CD4-positive, alpha-beta T cell treated with Interferon gamma for 1 hour (primary cell): ENCODE measurements at regions not wholly inside any gene's neighbourhood (a gene's known extent, or its start where the extent isn't known, plus 50 kb on each side); places are given as distances from the start of the nearest gene placed in this dataset.
"Not testable (repeated sequence)": the region's sequence is repeated elsewhere in the genome, so short reads cannot be mapped to it uniquely, and the experiment has no call there.

Experiments used
- DNase-seq: peaks from one replicate; pipeline ENCODE4 v3.0.0-alpha.2; 2020

DNA sequence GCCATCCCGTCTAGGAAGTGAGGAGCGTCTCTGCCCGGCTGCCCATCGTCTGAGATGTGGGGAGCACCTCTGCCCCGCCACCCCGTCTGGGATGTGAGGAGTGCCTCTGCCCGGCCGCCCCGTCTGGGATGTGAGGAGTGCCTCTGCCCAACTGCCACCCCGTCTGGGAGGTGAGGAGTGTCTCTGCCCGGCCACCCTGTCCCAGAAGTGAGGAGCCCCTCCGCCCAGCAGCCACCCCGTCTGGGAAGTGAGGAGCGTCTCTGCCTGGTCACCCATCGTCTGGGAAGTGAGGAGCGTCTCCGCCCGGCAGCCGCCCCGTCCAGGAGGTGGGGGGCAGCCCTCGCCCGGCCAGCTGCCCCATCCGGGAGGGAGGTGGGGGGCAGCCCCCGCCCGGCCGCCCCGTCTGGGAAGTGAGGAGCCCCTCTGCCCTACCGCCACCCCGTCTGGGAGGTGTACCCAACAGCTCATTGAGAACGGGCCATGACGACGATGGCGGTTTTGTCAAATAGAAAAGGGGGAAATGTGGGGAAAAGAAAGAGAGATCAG lies 474.9 kb downstream of the IRS2 start:
- not testable (repeated sequence) for DNase-seq

DNA sequence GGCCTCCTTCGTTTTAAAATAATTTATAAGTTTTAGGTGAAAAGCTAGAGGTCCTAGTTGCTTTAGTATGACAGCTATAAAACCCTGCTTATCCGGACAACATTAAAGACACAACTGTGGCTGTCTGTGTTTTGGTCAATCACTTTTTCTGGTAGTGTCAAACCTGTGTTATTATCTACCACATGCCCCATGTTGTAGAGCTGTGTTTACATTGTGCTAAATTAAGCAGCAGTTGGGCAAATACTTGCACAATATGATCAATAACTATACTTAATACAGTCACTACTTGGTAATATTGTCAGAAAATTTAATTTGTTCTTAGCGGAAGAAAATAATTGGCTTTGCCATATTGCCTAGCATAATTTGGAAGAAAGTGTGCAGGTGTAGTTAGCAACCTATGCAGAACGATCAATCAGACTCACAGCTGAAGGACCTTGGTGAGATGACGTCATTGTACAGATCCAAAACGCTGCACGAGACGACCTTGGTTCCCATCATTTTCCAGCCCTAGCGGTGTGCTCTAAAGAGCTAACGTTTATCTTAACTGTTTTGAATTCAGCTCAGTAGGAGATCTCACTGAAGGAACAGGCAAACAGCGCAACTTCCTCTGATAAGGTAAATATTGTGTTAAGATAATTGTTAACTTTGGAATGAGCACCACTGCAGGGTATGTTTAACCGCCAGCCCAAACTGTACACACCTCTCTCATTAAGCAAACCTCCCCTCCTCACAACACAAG lies 476.6 kb downstream of the IRS2 start:
- DNase-seq: no peak

DNA sequence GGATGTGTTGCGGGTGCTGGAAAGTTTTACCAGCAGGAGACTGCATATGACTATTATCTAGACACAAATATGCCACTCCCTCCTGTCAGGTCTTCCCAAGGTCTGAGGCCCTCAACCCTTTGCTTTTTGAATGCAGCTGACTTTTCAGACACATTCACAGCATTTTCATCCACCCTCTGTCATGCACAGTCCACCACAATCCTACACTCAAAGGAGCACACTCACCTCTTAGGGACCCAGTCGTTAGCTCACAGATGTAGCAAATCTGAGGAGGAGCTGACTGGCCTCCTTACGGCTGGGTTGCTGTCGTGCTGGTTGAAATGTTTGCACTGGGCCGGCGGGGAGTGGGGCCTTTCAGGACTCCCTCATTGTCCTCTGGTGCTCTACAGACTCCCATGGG lies 479.4 kb downstream of the IRS2 start:
- no peak for DNase-seq

DNA sequence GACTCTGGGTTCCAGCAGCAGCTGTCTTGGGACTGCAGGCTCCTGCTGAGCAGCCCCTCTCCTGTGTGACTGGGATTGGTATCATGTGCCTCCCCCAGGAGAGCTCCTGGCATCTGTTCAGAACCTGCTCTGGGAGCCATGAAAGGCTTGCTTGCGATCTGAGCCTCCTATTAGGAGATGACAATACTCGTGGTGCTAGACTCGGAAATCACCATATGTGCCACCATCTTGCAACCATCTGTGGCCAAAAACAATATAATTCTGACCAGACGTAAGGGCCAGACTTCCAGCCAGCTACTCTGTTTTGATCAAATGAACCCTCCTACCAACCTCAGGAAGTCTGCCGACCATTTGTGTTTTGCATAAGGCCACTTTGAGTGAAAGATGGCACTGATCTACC lies 484.7 kb downstream of the IRS2 start:
- DNase-seq: no peak

DNA sequence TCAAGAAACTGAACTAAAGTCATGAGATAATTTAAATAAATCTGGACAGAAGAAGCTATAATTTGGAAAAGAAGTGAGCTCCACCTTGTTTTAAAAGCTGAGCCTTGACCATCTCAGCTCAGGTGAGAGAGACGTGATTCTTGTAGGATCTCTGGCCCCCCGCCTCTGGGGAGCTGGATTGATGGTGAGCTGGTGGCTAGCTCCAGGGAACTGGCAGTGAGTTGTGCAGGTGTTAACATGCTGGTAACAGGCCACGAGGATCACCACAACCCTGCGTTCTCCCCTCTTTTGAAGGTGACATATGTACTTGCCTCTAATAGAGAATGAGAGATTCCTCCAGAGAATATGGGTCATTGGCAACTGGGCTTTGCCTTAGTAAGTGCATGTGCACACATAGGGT lies 485.1 kb downstream of the IRS2 start:
- no peak for DNase-seq

DNA sequence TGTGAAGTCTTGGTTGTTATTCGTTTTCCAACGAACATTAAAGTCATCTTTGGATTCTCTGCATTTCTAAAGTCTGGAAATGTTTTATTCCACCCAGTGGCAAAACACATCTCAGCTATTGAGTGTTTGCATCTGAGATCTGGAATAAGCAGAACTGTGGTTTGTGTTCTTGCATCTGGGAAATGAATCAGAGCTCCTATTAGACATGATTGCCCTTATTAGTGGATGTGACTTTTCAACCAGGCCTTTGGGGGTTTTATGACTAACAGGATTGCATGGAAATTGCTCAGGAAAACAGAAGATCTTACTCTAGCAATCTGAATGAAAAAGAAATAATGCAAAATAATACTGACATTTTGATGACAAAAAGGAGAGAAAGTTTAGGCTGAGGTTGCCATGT lies 488.8 kb downstream of the IRS2 start:
- DNase-seq: no peak

DNA sequence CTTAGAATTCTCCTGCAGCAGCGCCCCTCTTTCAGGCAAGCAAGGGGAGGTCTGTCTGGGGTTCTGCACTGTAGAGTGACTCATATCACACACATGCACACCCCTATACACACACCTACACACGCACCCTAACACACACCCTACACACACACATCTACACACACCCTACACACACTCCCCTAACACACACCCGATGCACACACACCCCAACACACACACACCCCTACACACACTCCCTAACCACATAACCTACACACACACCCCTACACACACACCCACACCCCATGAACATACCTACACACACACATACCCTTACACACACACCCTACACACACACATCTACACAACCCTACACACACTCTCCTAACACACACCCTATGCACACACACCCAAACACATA lies 493.2 kb downstream of the IRS2 start:
- DNase-seq: no peak

DNA sequence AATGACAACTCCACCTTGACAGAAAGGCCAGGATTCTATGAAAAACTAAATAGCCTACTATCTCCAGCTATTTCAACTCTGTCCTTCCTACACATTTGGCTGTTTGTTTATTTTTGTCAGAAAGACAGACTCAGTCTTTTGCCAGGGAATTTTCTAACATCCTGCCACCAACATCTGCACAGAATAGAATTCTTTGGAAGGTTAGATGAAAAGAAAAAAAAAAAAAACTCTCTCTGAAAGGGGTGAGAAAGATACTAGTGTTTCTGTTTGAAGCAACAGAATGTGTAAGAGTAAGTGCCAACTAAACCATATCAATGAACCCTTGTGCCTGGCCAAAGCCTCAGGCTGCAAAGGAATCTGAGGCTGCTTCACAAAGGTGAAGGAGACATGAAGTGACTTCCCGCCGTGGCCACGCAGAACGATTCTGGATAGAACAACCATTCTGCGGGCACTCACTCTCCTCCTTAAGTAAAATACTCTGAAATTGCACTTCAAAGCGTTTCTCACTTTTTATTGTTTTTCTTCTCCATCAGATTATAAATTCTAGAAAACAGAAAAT lies 498.2 kb downstream of the IRS2 start:
- DNase-seq: no peak

DNA sequence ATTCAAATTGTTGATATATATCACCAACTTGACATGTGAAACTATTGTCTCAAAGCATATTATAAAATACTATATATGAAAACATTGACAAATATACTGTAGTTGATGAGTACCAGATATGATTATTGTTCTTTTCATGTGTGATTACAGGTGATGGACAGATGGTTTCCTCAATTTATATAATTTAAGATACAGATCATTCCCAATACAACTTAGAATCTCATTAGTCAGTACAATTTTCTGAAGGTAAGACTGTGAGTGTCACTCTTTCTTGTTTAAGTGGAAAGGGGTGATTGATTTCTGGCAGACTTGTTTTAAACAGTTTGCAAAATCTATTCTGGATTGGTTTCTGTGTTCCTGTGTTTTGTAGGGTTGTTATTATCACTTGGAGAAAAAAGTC lies 498.8 kb downstream of the IRS2 start:
- no peak for DNase-seq

DNA sequence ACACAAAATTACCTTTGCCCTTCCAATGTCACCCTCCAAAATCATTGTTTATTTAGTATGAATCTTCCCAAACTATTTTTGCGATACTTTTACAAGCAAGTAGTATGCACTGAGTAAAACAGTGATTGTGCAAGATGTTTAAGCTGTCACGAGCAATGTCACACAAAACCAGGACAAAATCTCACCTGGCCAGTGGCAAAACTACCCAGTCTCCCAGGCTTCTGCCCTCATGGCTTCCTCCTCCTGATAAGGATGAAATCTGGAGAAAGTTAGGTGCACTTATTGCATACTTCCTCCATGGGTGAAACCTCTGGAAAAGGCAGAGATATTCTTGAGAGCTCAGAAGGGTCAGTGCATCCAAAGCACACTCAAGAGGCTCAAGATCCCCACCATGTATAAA lies 500.8 kb downstream of the IRS2 start:
- no peak for DNase-seq

DNA sequence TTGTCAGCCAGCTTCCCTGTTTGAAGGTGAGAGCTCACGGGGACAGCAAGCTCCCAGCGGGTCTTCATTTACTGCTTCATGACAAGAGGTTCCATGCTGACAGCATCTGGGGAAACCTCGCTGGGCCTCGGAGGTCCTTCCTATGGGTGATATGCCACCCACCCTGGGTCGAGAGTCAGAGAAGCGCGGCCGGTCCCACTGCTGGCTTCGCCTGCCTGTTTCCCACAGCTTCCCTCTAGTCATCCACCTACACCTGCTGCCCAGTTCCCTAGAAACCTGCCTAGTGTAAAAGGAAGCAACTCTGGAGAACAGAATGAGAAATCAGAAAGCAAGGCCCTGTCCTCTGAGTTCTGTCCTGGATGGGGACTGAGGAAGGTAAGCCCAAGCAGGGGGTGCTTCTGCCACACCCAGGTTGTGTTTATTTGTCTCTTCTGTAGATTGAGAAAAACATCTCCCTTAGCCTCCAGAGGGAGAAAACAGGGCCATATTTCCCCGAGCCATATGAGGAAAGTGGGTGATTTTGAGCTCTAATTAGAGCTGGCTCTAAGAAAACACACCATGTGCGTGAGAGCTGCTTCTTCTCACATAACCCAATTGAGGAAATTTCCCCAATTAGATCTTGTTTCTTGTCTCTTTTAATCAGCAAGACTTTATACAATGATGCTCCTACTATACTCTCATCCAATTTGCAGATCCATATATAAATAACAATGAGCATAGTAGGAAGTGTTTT lies 504.3 kb downstream of the IRS2 start:
- no peak for DNase-seq

DNA sequence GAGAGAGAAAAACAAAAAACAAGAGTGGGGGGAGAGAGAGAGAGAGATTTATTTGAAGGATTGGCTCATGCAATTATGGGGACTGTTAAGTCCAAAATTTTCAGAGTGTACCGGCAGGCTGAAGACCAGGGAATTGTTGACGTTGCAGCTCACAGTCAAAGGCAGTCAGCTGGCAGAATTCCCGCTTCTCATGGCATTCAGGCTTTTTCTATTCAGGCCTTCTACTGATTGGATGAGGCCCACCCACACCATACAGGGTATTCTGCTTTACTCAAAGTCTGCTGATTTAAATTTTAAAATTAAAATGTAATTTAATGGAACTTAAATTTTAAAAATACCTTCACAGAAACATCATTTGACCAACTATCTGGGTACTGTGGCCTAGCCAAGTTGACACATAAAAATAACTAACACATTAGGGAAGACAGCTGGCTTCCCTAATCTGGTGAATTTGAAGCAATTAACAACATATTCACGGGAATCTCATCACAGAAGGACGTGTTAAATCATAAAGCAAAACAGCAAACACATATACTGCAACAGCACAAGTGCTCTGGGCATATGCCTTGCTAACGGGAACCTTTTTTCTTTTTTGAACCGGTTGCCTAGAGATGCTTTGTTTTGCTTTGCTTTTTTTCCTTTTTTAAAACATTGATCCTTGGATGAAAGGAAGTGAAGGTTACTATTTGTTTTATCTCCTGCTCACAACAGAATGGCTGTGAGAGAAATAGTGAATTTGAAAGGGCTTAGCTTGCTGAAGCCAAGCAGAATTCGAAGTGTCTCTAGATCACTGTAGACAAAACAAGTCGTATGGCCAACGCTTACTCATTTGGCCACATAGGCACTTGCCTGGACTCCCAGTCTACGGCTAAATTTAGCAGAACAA lies 505.1 kb downstream of the IRS2 start:
- no peak for DNase-seq

DNA sequence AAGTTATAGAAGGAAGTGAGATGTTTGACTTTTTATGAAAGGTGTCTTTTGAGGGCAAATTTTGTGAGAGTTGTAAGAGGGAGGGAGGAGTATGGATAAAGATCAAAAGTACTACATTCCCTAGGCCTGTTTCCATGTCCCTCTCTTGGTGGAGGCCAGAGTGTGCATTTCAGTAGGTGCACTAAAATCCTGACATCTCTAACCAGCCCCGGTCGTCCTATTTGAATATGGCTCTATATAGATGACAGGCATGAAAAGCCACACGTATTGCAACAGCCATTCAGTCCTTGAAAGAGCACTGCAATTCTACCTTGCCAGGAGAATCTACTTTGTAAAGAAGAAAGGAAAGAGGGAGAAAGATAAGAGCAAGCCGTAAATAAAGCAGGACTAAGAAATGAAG lies 510.1 kb downstream of the IRS2 start:
- DNase-seq: no peak

DNA sequence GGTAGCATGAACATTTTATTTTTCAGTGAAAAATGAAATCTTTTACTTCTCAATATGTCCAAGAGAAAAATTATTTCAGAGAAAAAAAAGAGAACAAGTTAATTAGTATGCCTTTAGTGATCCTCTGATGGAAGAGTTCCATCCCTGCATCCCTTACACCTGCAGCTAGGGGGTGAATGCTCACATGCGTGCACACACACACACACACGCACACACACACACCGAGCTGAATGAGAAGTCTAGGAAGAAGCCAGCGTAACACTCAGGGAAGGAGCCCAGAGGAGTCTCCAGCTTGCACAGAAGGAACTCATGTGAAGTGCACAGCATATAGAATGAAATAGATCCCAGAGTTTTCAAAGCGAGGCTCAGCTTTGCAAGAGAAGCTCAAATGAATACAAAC lies 510.5 kb downstream of the IRS2 start:
- DNase-seq: no peak

DNA sequence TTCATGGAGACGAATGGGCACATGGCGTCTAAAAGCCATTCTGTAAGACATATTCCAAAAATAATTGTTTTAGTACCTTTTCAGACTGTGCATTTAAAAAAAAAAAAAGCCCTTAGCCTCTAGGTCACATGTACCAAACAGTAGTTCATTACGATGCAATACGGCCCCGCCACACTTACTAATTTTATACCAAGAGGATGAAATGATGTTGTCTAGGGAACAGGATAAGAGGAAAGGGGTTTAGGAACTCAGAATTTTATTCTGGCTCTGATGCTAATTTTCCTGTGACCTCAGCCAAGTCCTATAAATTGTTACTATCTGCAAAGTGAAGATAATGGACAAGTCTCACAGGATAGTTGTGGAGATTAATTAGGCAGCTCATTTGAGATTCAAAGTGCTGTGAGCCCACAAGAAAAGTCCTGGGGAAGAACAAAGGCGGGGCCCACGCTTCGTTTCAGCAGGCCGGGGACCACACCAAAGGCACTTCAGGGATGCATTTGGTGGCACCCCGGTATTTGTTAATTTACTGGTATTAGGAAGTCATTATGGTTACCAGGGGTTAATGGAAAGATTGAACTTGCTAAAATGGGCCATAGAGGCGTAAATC lies 511.1 kb downstream of the IRS2 start:
- no peak for DNase-seq

DNA sequence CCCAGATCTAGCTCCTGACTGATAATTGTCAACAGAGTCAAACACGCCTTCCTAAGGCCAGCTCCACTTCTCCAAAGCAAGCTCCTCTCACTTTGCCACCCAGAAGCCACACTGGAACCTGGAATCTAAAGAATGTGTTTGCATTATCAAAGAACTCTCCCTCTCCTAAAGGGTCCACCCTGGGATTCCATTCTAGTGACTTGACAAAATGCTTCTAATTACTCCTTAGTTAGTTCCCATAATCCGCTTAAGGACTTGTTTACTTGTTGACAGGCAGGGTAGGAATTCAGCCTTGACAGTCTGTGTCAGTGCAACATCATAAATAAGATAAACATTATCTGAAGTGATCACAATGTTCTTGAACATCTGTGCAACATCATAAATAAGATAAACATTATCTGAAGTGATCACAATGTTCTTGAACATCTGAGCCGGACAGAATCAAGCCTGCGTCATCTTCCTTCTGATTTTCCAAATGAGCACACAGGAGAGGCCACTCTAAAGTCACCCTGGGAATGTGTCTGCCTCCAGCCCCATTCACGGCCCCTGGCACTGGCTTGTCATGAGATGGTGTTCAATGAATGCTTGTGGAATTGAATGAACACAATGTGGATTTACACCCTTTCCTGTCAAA lies 512.1 kb downstream of the IRS2 start:
- DNase-seq: no peak

DNA sequence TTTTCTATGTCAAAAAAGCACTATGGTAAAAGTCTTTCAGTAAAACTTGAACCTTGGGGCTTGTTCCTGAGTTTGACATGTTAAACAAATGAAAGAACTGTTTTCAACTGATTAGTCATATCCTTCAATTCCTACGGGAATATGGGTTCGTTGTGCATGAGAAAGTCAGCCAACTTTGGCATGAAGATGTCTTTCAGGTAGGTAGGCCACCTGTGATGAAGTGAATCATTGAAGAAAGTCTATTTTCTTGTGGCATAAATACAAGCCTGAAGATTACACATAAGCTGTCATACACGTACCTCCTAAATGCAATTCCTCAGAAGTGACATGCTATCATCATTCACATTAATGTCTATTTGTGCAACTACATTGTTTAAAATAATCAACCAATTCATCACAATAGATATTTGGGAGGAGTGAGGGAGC lies 513.0 kb downstream of the IRS2 start:
- no peak for DNase-seq

DNA sequence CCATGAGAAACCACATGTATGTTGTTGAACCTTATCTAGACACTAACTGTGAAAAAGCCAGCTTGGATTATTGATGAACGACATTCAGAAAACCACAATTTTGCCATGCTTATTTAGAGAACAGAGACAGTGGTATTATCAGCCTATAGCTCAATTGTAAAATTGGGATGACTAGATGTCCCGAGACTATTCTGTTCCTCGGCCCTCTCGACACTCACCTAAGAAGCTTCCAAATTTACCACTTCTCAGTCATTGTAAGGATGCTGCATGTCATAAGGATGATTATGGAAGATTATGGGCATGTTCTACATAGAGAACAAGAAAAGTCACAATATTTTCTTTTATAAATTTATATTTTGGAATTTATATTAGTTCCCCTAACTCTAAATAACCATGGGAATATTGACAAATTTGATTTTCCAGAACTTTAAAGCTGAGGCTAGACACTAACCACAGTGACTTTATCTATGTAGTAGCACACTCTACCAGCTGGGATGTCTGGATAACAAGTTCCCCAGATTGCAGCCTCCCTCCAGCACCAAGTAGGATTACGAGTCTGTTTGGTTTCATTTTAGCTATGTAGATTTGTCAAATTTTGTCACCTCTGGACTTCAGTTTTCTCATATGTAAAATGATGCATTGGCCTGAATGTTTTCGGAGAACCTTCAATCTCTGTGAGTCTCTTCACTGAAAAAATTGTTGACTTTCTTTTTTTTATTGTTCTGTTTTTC lies 513.6 kb downstream of the IRS2 start:
- no peak for DNase-seq

DNA sequence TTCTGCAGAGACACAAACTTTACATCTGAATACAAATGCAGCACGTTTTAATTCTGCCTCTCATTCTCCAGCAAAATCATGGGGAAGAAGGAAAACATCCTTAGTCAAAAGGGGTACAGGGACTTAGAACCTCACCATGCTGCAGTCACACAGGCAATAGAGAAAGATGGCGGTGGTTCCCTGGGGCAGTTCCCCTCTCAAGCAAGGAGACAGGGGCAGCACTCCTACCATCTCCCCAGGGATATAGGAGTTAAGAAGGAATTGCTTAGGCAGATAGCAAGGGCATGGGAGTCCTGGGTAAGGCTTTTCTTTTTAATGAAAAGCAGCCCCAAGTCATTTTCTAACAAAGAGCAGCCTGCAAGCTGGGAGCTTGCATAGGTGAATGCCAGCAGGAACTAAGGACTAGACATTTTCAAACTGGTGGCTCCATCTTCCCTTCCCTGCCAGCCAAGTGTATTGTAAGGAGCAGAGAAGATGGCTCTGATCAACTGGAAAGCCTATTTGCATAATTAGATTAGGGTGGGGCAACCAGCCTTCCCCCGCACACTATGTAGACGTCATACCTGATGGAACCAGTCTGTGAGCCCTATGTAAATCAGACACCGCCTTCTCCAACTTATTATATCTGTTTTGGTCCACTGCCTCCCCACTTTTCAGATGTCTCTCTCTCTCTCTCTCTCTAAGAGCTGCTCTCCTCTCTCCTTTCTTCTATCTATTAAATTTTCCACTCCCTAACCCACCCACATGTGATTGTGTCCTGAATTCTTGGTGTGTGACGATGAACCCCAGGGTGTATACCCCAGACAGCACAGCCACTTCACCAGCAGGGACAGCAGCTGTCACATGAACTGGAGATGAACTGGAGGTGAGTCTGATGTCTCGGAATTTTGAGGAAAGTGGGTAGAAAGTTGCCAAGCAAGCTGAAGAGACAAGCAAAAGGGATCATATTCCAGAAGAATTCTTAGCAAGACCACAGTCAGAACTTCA lies 514.5 kb downstream of the IRS2 start:
- no peak for DNase-seq

DNA sequence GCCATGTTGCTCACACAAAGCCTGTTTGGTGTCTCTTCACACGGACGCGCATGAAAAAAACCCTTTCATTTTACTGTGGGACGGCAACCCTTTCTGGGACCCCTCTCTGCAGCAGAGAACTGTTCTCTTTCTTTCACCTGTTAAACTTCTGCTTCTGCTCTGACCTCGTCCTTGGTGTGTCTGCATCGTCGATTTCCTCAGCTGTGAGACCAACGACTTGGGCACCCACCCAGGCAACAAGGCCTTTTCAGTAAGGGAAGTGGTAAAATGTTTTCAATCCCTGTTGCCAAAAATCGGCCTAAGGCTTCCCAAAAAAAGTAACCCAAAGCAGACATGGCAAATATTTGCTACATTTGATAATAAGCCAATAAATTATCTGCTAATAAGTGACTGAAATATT lies 515.3 kb downstream of the IRS2 start:
- no peak for DNase-seq
